ENCODE measurements at regions not wholly inside any gene's neighbourhood (a gene's known extent, or its start where the extent isn't known, plus 50 kb on each side); places are given as distances from the start of the nearest gene placed in this dataset.

DNA sequence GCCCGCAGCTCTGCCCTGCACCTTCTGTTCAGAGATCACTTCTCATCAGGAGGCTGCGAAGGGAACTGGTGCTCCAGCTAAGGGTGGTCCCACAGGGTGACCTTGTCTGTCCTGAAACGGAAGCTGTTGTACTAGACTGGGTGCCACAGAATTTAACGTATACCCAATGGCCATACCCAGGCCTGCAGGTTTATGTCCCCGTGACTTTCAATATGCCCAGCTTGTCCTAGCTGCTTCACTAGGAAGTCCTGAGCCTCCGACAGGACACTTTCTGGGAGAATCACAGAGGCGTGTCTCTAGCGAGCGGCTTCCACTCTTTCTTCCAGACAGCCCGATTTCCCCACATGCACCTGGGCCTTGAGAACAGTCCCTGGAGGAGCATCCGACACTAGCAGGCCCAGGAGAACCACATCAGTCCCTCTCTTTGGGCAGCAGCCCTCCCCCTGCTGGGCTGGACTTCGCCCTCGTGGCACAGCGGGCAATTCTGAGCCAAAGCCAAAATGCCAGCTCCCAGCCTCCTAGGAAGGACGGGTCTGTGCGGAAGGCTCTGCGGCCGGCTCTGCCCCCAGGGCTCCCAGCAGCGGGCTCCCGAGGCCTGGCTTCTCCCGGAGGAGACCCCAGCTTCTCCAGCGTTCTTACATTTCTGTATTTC lies 91.9 kb upstream of the OTOS start:
- no peaks in the 10 kb centered on the region for H3K4me1 ChIP-seq (ENCODE audit: insufficient read depth)
- H3K36me3 ChIP-seq (replicated peaks; ENCODE audit: insufficient read depth, low read depth): no peaks in the 10 kb centered on the region
- no peaks in the 10 kb centered on the region for H3K9me2 ChIP-seq (replicated peaks; ENCODE audit: insufficient read depth)
- no peaks in the 10 kb centered on the region for H3K27me3 ChIP-seq
- 80% methylated on average over 22 of the region's 22 CpGs for WGBS (ENCODE audit: low lambda C conversion rate, missing lambda C conversion rate)
- DNase-seq (ENCODE audit: low spot score): no peak
- H3K9me3 ChIP-seq (ENCODE audit: low read depth): peaks cover 5% of the 10 kb centered on the region
- TF ChIP-seq EZH2 (IDR thresholded peaks at IDR 0.05; ENCODE audit: borderline replicate concordance): no peak
- no peak for TF ChIP-seq CTCF (IDR thresholded peaks at IDR 0.05; ENCODE audit: poor library complexity)
- no peak for TF ChIP-seq EZH2phosphoT487 (IDR thresholded peaks at IDR 0.05; ENCODE audit: low read depth, severe bottlenecking, unreplicated experiment)
- H3K4me2 ChIP-seq: peak overlapping the region; percentile 85
- H3K79me2 ChIP-seq: no peaks in the 10 kb centered on the region
- H4K20me1 ChIP-seq (ENCODE audit: insufficient read depth, poor library complexity, severe bottlenecking): no peaks in the 10 kb centered on the region
- no peak overlapping the region for H3K4me3 ChIP-seq
- no peak overlapping the region for H2AFZ ChIP-seq
- H3K27ac ChIP-seq: no peak overlapping the region

DNA sequence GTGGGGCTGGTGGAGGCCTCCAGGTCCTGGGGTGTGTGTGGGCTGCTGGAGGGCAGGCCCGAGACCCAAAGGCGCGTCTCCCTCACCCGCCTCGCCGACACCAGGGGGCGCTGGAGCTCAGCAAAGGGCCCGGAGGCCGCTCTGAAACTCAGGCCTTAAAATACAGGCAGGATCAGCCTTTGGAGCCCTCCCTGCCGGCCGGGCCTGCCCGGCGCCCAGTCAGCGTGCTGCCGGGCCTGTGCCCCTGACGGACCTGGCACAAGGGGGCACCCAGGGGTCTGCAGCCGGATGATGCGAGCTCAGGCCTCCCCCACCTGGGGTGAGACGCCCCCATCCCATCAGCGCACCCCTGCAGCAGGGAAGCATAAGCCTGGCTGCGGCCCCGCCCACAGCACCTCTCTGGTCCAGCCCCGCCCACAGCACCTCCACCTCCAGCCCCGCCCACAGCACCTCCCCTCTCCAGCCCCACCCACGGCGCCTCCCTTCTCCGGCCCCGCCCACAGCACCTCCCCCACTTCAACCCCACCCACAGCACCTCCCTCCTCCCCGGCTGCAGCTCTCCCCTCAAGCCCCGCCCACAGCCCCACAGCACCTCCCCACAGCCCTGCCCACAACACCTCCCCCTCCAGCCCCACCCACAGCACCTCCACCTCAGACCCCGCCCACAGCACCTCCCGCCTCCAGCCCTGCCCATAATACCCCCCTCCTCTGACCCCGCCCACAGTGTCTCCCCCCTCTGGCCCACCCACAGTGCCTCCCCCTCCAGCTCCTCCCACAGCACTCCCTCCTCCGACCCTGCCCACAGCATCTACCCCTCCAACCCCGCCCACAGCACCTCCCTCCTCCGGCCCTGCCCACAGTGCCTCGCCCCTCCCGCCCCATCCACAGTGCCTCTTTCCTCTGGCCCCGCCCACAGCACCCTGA lies 92.8 kb upstream of the OTOS start:
- H3K27me3 ChIP-seq: no peaks in the 10 kb centered on the region
- peak overlapping the region; percentile 52 for H2AFZ ChIP-seq
- WGBS (ENCODE audit: low lambda C conversion rate, missing lambda C conversion rate): 3% methylated on average over 19 of the region's 39 CpGs

DNA sequence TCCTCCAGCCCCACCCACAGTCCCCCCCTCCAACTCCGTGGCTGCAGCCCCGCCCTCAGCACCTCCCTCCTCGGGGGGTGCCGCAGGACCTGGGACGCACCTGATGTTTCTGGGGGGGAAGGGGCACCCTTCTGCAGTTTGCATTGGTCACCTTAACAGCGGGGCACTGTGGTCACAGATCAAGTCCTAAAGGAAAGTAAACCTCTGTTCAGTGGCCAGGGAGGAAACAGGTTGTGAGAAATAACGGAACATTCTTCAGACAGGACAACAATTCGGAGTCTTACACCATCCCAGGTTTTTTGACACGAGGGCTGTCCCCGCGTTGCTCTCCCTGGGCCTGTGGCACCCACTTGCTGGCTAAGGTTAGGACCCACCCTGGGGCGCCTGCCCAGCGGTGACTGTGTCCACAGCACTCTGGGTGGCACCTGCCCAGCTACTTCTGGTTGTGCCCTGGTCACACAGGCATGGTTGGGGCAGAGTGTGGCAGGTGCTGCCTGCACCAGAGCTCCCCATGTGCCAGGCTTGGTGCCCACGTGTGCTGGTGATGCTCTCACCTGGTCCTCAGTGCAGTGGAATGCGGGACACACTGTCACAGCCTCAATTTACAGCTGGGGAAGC lies 93.5 kb upstream of the OTOS start:
- no peak overlapping the region for H2AFZ ChIP-seq
- H3K4me2 ChIP-seq: peak overlapping the region; percentile 85
- no peak for DNase-seq (ENCODE audit: low spot score)
- H3K79me2 ChIP-seq: no peaks in the 10 kb centered on the region
- H3K4me3 ChIP-seq: no peak overlapping the region
- no peaks in the 10 kb centered on the region for H3K36me3 ChIP-seq (replicated peaks; ENCODE audit: insufficient read depth, low read depth)
- no peak for TF ChIP-seq EZH2 (IDR thresholded peaks at IDR 0.05; ENCODE audit: borderline replicate concordance)
- TF ChIP-seq CTCF (IDR thresholded peaks at IDR 0.05; ENCODE audit: poor library complexity): no peak
- no peak for TF ChIP-seq EZH2phosphoT487 (IDR thresholded peaks at IDR 0.05; ENCODE audit: low read depth, severe bottlenecking, unreplicated experiment)
- no peak overlapping the region for H3K27ac ChIP-seq
- H3K27me3 ChIP-seq: no peaks in the 10 kb centered on the region
- WGBS (ENCODE audit: low lambda C conversion rate, missing lambda C conversion rate): 50% methylated on average over 14 of the region's 15 CpGs
- no peaks in the 10 kb centered on the region for H3K4me1 ChIP-seq (ENCODE audit: insufficient read depth)
- H4K20me1 ChIP-seq (ENCODE audit: insufficient read depth, poor library complexity, severe bottlenecking): no peaks in the 10 kb centered on the region
- H3K9me2 ChIP-seq (replicated peaks; ENCODE audit: insufficient read depth): no peaks in the 10 kb centered on the region
- H3K9me3 ChIP-seq (ENCODE audit: low read depth): peaks cover 2% of the 10 kb centered on the region

More for the DNA sequence above, 92.8 kb upstream of the OTOS start:
- peak; percentile 93 for DNase-seq (ENCODE audit: low spot score)
- no peaks in the 10 kb centered on the region for H3K9me2 ChIP-seq (replicated peaks; ENCODE audit: insufficient read depth)
- TF ChIP-seq EZH2 (IDR thresholded peaks at IDR 0.05; ENCODE audit: borderline replicate concordance): no peak
- peak; percentile 82 for TF ChIP-seq CTCF (IDR thresholded peaks at IDR 0.05; ENCODE audit: poor library complexity)
- TF ChIP-seq EZH2phosphoT487 (IDR thresholded peaks at IDR 0.05; ENCODE audit: low read depth, severe bottlenecking, unreplicated experiment): no peak
- H3K4me1 ChIP-seq (ENCODE audit: insufficient read depth): no peaks in the 10 kb centered on the region
- H3K27ac ChIP-seq: no peak overlapping the region
- H3K4me2 ChIP-seq: peak overlapping the region; percentile 85
- no peaks in the 10 kb centered on the region for H3K79me2 ChIP-seq
- no peaks in the 10 kb centered on the region for H3K36me3 ChIP-seq (replicated peaks; ENCODE audit: insufficient read depth, low read depth)
- H3K4me3 ChIP-seq: no peak overlapping the region
- peaks cover 5% of the 10 kb centered on the region for H3K9me3 ChIP-seq (ENCODE audit: low read depth)
- H4K20me1 ChIP-seq (ENCODE audit: insufficient read depth, poor library complexity, severe bottlenecking): no peaks in the 10 kb centered on the region
